AG04450 (cell line): ENCODE measurements at regions not wholly inside any gene's neighbourhood (a gene's known extent, or its start where the extent isn't known, plus 50 kb on each side); places are given as distances from the start of the nearest gene placed in this dataset.
"Not testable (repeated sequence)": the region's sequence is repeated elsewhere in the genome, so short reads cannot be mapped to it uniquely, and the experiment has no call there.

ENCODE experiments used
- CTCF ChIA-PET: fragments of 300-600, 350-600 bp; formaldehyde crosslinking; extraction: SDS; loops from one replicate; lab custom pipeline; 2022; ENCODE audit warnings: antibody characterized with exemption, inconsistent platforms; lab: Charles Lee
- POLR2A ChIA-PET: fragments of 350-600 bp; formaldehyde crosslinking; extraction: SDS; loops from one replicate; lab custom pipeline; 2021; ENCODE audit warnings: antibody characterized with exemption, inconsistent platforms; lab: Yijun Ruan, JAX
- DNase-seq: peaks from one replicate; pipeline ENCODE4 v3.0.0-alpha.2; 2011; ENCODE audit warnings: low read depth, low spot score
- H3K27ac ChIP-seq: one replicate; pipeline ENCODE4 v1.5.1; 2012; ENCODE audit warnings: low read depth, low read length, control low read depth
- H3K27me3 ChIP-seq: one replicate; pipeline ENCODE4 v1.6.0; 2012; ENCODE audit warnings: low read length; ENCODE audit not compliant: control insufficient read depth, insufficient read depth
- H3K4me3 ChIP-seq: 2 replicates; pipeline ENCODE4 v1.5.1; 2011; ENCODE audit warnings: mild to moderate bottlenecking, low read depth, low read length, control low read depth
- H3K9me3 ChIP-seq: 2 replicates; pipeline ENCODE4 v1.5.1; 2012; ENCODE audit warnings: low read length; ENCODE audit not compliant: control insufficient read depth, insufficient read depth
- CTCF ChIP-seq: IDR thresholded peaks from 2 replicates; pipeline ENCODE4 v1.5.1; 2011; ENCODE audit warnings: low read depth, low read length, control low read depth, inconsistent platforms

DNA sequence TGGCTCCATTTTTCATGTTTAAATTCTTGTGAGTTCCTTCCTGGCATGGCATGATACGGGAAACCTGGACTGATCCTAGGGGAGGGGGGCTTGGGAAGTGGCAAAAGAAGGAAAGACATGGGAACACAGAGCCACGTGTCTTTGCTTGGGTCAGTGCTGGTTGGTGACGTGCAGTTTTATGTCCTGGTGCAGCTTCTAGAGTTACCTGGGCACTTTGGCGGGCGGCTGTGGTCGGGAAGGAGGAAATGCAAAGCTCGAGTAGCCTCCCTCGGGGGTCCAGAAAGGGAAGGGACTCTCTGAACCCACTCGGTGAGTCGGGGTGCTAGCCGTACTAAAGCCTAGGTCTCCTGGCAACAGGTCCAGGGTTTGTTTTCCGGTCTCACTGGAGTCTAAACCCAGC lies 94.6 kb downstream of the APOB start:
- ChIA-PET POLR2A (no interaction called here), CTCF (interaction anchor here (0.6 to 2.1 kb wide), 2 partner anchors 122 to 288 kb away, joined by 4 to 8 read pairs; no protein-coding TSS in a partner anchor)
- DNase-seq = no peak
- Histone ChIP-seq H3K4me3 (no peak overlapping the region), H3K9me3 (no peaks in the 10 kb centered on the region), H3K27me3 (no peaks in the 10 kb centered on the region), H3K27ac (no peak overlapping the region)
- no peak for TF ChIP-seq CTCF

GRCh38 chr2:20946468-20946867 lies 97.4 kb downstream of the APOB start:
- POLR2A ChIA-PET = no interaction called here
- H3K27me3 ChIP-seq = no peaks in the 10 kb centered on the region
- H3K27ac ChIP-seq = no peak overlapping the region
- no peak for DNase-seq
- H3K9me3 ChIP-seq = no peaks in the 10 kb centered on the region
- TF ChIP-seq CTCF = no peak
- CTCF ChIA-PET = interaction anchor here (2.1 kb wide), 1 partner anchor 17 kb away, joined by 4 read pairs; no protein-coding TSS in a partner anchor
- no peak overlapping the region for H3K4me3 ChIP-seq

- CTCF ChIA-PET, DNase-seq, H3K9me3 ChIP-seq, H3K4me3 ChIP-seq, POLR2A ChIA-PET, H3K27ac ChIP-seq, H3K27me3 ChIP-seq: not testable (repeated sequence)
These were observed 100.2 kb downstream of the APOB start for GRCh38 chr2:20943721-20944120.

- CTCF ChIA-PET = no interaction called here
- no peak overlapping the region for H3K27ac ChIP-seq
- DNase-seq = no peak
- no peaks in the 10 kb centered on the region for H3K27me3 ChIP-seq
- no peaks in the 10 kb centered on the region for H3K9me3 ChIP-seq
- no peak for TF ChIP-seq CTCF
- POLR2A ChIA-PET = no interaction called here
- no peak overlapping the region for H3K4me3 ChIP-seq
These were observed 101.2 kb downstream of the APOB start for GRCh38 chr2:20942646-20943125.

DNA sequence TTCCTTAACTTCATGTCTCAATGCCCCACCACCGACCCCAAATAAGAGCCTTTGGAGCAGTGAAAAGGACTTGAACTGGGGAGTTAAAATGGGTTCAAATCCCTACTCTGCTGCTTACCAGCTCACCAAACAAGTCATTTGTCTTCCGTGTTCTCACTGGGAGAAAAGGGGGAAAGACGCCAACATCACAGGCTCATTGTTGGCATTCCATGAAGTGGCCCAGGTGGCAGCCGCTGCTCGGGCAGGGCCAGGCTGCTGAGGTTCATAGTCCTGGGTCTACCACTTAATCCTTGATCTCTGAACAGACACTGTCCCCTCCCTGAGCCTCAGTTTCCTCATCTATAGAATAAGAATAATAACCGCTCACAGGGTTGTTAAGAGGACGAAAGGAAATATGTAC lies 103.0 kb downstream of the APOB start:
- H3K9me3 ChIP-seq = no peaks in the 10 kb centered on the region
- no peak overlapping the region for H3K27ac ChIP-seq
- ChIA-PET POLR2A (no interaction called here), CTCF (interaction anchor here (0.8 to 1.1 kb wide), 2 partner anchors 23 to 280 kb away, joined by 4 to 5 read pairs; no protein-coding TSS in a partner anchor)
- DNase-seq = no peak
- no peak for TF ChIP-seq CTCF
- no peaks in the 10 kb centered on the region for H3K27me3 ChIP-seq
- no peak overlapping the region for H3K4me3 ChIP-seq
